SK-N-MC (cell line): ENCODE measurements at regions not wholly inside any gene's neighbourhood (a gene's known extent, or its start where the extent isn't known, plus 50 kb on each side); places are given as distances from the start of the nearest gene placed in this dataset.
"Not testable (repeated sequence)": the region's sequence is repeated elsewhere in the genome, so short reads cannot be mapped to it uniquely, and the experiment has no call there.

Source experiments
- EZH2 ChIP-seq: fragments of 200-600 bp; sonication (generic); IDR thresholded peaks from one replicate; pipeline ENCODE4 v1.6.1; 2017; ENCODE audit warnings: antibody characterized with exemption
- POLR2AphosphoS5 ChIP-seq: IDR thresholded peaks from 2 replicates; pipeline ENCODE4 v1.6.1; 2012; ENCODE audit warnings: mild to moderate bottlenecking, low read depth, low read length, borderline replicate concordance

DNA sequence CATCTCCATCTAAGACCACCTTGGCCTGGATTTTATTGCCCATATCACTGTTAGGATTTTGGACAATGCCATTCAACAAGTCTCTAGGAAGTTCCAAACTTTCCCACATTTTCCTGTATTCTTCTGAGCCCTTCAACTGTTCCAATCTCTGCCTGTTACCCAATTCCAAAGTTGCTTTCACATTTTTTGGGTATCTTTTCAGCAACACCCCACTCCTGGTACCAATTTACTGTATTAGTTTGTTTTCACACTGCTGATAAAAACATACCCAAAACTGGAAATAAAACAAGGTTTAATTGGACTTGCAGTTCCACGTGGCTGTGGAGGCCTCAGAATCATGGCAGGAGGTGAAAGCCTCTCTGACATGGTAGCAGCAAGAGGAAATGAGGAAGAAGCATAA lies 388.4 kb upstream of the ANO5 start:
- TF ChIP-seq POLR2AphosphoS5, EZH2: not testable (repeated sequence)
